Glomerular endothelial cell (primary cell): ENCODE measurements at regions not wholly inside any gene's neighbourhood (a gene's known extent, or its start where the extent isn't known, plus 50 kb on each side); places are given as distances from the start of the nearest gene placed in this dataset.
"Not testable (repeated sequence)": the region's sequence is repeated elsewhere in the genome, so short reads cannot be mapped to it uniquely, and the experiment has no call there.

Experiments
- DNase-seq: peaks from one replicate; pipeline ENCODE4 v3.0.0-alpha.2; 2011; ENCODE audit warnings: low read depth, low spot score; ENCODE audit errors: extremely low read depth

DNA sequence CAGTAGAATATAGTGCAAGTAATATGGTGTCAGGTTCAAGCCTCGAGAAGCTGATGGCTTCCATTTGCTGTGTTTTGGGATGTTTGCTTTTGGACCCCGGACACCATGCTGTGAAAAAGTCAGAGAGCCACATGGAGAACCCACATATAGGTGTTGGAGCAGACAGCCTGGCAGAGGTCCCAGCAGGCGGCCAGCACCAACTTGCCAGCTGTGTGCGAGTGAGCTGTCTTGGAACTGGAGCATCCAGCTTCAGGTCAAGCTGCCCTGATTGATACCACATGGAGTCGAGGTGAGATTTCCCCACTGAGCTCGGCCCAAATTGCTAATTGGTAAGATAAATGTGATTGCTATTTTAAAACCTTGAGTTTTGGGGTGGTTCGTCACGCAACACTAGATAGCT, 185.7 kb upstream of the TBL1XR1 start:
- DNase-seq: no peak

DNA sequence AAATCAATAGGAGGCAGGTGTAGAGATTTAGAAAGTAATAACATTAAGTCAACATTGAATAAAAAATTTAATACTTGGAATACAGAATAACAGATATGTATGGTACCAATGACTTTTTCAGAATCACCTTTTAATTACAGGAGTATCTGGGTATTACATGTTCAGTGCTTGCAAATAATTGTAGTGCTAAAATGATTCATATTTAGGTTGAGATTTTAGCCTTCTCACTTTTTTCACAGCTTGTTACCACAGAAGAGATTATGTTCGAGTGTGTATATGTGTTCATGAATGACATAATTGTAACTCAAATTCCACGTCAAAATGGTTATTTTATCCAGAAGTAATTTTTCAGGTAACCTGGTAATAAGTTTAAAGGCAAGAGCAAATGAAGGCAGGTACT, 187.9 kb upstream of the TBL1XR1 start:
- no peak for DNase-seq

DNA sequence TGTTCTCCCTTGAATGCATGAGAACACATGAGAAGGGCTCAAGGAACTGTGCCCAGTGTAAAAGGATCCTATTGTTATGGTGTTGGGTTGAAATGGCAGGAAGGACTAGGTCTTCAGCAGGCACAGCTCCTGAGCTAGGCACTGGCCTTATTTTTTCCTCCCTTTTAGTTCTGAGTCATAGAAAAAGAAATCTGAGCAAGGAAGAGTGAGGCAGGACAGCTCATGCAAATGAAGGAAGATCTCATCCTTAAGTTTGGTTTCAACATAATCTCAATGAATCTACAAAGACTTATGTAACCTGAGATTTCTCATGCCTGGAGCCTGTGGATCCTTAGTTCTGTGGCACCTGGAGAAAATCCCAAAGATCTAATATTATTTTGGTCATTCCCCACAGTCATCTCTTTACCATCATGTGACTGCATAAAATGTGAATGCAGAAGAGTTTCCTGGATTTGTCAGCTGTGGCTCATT, 188.6 kb upstream of the TBL1XR1 start:
- DNase-seq: no peak

DNA sequence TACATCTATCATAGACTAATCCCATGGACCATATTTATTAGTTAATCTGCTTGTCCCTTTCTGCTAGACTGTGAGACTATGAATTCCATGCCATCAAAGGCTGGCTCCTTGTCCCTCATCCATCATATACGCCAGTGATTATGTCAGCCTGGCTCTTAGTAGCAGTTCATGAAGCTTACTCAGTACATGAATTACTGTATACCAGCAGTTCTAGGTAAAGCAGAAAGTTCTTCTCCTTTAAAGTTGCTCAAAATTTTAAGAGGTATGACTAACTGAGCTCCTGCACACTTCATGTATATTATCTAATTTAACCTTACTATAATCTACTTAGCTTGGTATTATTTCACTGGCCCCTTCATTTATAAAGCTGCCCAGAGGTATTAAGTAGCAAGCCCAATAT, 190.9 kb upstream of the TBL1XR1 start:
- no peak for DNase-seq

DNA sequence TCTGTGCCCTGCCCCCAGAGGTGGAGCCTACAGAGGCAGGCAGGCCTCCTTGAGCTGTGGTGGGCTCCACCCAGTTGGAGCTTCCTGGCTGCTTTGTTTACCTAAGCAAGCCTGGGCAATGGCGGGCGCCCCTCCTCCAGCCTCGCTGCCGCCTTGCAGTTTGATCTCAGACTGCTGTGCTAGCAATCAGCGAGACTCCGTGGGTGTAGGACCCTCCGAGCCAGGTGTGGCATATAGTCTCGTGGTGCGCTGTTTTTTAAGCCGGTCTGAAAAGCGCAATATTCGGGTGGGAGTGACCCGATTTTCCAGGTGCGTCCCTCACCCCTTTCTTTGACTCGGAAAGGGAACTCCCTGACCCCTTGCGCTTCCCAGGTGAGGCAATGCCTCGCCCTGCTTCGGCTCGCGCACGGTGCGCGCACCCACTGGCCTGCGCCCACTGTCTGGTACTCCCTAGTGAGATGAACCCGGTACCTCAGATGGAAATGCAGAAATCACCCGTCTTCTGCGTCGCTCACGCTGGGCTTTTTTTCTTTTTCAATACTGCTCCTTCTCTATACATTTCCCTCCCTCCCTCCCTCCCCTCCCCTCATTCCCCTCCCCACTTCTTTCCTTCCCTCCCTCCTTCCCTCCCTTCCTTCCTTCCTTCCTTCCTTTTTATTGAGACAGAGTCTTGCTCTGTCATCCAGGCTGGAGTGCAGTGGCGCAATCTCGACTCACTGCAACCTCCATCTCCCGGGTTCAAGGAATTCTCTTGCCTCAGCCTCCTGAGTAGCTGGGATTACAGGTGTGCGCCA, 197.1 kb upstream of the TBL1XR1 start:
- DNase-seq: not testable (repeated sequence)

DNA sequence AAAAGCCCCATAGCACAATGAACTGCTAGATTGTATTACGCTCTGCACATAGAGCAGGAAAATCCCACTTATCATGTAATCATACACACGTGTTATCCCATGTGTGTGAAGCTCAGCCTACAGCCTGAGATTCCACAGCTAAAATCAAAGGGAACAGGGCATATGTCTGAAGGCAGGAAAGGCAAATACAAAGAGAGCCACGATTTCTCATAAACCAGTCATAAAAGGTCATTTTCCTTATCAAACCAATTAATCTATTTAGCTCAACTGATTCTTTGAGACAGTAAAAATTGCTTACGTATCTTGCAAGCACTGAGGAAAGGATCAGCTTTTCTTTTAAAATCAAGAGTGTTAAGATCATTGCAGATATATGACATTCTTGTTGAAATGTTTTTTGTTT, 199.5 kb upstream of the TBL1XR1 start:
- no peak for DNase-seq

DNA sequence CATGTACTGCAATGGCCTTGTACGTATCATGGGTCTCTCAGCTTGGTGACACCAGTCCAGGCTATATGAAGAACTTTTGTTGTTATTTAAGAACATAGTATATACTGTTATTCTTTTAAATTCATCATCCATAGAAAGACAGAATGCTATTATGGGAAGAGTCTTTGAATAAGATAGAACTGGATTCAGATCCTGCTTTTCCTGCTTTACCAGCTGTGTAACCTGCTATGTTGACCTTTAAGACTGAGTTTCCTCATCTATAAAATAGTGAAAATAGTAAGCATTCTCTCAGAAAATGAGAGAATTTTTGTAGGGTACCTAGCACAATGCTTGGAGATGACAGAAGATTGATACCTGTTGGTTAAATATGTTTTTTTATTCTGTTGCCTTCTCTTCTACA, 204.1 kb upstream of the TBL1XR1 start:
- DNase-seq: no peak

DNA sequence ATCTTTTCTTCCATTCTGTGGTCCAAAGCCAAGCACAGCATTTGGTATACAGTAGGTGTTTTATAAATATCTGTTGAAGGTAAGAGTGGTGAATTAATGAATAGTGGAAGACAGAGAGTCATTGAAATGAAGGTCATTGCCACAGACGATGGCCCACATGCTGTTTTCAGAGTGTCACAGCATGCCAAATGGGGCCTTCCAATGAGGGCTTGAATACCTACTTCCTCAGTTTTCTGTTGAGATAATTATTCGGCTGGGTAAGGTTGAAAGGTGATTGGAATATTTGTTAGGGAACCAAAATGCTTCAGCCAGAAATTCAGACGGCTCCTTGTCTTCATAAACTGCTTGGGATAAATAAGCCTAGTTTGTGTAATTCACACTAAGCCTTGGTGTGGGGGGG, 205.3 kb upstream of the TBL1XR1 start:
- no peak for DNase-seq

DNA sequence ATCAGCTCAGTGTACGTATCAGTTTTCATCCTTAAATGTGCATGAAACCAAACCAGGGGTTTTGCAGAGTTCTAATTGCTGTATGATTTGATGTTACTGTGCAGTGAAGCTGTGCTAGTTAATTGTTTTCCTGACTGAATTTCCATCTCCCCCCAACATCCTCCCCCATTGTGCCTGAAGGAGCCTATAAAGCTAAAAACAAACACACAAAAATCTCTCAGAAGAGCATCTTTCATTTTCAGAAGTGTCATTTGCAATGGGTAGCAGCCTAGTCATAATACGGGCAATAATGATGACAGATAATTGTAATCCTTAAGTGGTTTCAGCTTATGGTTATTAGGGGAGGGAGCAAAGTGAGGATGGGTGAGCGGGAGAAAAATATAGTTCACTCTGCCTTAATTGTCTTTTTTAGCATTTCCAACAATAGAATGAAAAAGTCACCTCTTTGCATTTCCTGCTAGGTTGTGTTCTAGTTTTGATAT, 207.9 kb upstream of the TBL1XR1 start:
- DNase-seq: no peak

DNA sequence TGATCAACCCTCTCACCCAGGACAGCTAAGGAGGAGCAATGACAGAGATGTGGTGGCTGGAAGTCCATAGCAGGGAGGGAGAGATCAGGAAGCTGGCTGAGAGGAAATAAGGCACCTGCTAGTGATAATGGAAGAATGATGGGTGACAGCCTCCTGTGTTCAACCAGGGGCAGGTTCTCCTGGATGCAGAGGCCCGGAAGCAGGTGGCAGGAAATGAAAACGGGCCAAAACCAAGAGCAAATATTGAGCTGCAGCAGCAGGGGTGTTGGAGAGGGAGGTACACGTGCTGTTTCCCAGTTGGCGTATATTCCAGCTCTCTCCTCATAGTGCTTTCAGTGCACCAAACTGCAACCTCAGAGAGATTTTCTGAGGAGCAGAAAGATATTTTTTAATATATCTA, 213.4 kb upstream of the TBL1XR1 start:
- no peak for DNase-seq

DNA sequence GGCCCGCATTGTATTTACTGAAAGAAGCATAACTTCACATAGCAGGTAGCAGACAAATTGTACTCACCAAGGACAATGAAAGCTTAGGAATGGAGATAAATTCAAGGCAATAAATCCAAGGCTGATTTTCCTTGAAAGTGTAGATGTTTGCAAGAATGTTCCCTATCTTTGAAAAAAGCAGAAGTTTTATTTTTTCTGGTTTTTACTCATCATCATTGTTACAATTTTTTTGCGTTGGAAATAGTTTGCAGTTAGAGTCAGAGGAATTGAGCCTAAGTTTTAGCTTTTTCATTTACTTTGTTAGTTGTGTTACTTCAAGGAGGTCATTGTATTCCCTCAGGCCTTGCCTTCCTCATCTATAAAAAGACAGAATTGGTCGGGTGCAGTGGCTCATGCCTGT, 213.9 kb upstream of the TBL1XR1 start:
- DNase-seq: no peak

DNA sequence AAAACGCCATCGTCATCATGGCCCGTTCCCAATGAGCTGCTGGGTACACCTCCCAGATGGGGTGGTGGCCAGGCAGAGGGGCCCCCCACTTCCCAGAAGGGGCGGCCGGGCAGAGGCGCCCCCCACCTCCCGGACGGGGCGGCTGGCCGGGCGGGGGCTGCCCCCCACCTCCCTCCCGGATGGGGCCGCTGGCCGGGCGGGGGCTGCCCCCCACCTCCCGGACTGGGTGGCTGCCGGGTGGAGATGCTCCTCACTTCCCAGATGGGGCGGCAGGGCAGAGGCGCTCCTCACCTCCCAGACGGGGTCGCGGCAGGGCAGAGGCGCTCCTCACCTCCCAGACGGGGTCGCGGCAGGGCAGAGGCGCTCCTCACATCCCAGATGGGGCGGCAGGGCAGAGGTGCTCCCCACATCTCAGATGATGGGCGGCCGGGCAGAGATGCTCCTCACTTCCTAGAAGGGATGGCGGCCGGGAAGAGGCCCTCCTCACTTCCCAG, 215.4 kb upstream of the TBL1XR1 start:
- DNase-seq: not testable (repeated sequence)

DNA sequence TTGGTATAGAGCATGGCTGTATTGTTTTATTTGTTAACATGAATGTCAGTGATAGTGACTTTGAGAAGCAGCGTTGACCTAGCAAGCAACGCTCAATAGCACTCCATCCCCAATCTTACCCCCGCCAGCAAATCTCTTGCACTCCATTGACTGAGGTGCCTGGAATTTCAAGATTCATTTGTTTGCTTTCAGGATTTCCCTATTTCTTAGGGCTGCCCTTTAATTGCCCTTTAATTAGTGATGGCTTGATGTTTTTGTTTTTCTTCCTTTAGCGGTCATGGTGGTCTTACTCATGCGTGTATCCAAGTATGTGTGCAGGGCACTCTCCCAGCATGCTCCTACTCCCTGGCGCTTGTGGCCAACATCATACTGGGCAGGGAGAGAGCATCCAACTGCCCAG, 216.8 kb upstream of the TBL1XR1 start:
- DNase-seq: no peak

DNA sequence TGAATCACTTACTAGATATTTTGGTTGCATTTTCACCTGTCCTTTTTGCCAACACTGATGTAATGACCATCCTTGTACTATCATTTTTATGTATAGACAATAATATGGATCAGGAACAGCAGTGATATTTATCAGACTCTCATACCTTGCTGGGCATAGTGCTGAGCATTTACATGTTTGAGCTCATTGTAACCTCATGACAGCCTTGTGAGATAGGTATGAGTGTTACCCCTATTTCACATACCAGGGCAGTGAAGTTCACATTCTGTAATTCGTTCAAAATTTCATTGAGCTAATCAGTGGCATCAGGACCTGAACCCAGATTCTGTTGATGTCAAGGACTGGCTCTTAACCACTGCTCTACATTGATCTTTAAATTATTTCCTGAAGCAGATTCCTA, 221.5 kb upstream of the TBL1XR1 start:
- DNase-seq: no peak

DNA sequence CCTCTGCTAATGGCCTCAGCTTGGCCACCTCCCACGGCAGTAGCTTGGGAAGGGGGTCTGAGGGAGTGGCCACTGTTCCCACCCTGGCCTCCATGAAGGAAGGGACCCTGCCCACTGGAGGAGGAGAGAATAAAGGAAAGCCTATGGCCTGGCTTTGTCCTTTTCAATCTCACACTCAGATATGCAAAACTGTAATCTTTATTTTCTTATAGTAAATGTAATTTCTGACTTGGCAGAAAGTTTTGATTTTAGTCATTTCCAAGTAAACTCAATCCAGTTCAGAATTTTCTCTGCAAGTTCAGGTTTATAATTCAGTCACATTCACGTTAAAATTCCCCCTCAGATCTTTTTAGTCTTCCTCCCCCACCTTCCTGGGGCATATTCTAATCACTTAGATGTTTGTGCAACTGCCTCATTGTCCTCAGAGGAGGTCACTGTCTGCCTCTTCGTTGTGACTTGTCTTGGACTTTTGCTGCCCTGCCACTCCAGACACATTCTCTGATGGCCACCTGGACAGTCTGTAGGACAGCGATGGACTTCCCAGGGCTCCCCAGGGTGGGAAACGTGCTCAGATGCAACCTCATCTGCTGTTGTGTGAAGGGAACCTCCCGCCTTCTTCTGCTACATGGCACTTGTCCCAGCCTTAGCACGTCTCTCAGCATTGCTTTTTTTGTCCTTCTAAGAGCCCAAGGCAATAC, 222.8 kb upstream of the TBL1XR1 start:
- DNase-seq: no peak

DNA sequence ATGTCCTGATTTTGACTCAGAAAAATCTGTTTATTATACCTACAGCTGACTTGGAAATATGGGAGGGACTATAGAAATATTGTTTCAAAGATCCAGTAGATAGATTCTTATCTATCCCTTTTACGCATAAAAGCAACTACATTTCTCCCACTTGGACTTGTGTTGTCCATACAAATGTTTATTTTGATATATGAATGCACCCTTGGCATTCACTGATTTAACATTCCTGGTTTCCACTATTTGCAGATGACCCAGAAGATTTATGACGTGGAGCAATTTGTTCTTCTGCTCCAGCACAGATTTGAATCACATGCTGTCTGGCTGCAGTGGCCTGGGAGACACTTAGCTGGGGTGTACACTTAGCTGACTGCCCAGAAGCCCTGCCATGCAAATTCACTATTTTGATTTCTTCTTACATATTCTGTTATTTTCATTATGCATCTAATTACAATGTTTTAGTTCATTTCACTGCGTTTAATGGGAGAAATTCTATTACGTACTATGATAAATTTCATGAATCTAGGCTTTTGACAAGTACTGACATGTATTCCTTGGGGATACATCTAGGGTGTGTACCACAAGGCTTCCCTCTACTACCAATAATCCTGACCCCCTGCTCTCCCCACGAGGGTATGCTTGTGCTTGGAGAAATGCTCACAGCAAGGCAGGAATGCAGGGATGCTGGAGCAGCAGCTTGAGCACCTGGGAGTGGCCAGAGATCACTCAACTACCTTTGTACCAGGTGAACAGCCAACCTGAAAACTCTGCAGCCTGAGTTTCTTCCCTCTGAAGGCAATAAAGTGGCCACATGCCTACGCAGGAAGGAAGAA, 223.6 kb upstream of the TBL1XR1 start:
- no peak for DNase-seq

DNA sequence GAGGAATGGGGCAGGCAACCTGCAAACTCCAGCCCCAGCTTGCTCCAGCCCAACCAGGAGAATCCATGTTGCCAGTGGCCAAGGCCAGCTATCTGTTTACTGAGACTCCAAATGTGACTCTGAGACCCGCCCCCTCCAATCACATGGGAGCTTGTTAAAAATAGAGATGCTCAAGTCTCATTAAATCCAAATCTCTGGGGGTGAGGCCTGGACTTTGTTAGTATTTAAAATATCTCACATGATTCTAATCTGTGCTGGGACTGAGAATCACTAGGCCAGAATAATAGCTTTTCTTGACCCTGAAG, 224.2 kb upstream of the TBL1XR1 start:
- DNase-seq: no peak

DNA sequence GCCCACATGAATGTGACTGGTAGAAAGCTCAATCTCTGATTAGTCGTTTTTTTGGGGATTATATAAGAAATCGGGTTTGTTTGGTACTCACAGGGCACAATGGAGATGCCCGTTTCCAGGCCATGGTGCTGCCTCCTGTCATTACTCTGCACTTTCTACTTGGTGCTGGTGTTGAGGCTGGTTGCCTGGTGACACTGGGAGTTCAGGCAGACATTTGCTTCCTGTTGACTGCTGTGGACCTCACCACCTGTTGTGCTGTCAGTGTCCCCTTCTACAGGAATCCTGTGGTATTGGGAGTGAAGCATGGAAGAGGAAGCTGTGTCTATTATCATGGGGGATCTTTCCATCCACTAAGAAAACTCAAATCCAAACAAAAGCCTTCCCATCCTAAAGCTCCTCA, 227.2 kb upstream of the TBL1XR1 start:
- no peak for DNase-seq

DNA sequence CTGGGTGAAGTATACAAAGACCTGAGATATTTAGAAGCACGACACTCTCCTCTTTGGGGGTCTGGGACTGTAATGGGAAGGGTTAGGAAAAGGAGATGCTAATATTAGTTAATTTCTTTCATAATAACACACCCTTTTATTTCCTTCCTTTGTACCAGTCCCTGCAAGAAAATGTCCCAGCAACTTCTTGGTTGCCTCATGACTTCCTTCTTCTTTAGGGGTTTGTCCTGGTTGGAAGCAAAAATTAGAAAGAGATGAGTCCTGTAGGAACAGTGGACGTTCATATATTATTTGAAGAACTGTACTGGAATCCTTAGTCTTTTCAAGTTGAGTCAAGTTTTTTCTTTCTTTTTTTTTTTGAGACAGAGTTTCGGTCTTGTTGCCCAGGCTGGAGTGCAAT, 227.8 kb upstream of the TBL1XR1 start:
- no peak for DNase-seq

DNA sequence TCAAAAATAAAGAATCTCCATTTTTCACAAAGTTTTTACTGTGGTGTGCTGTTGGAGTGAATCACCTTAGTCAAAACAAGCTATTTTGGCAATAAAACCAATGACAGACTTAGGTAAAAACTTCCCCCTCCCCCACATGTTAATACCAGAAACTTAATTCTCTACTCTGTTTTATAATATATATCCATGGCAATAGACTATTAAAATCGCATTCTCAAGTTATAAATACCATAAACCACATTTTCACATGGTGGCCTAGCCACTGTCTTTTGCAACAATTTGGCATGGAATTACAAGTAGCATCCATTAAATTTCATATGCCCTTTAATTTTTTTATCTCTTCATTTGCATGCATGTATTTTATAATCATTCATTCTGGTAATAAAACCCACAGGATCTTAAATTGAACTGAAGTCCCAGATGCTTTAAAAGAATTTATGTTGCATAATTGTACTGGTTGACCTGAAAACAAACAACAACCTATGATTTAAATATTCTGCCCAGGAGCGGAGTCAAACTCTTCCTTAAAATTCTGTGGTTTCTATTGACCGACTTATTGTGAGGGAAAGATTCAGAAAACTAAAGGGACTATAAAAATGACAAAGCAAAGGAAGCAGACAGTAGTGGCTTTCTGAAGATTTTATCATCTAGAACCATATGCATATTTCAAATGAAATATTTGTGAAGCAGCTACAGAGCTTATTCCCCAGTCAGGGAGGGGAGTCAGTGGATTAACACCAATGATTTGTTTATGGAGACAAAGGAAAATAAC, 229.0 kb upstream of the TBL1XR1 start:
- no peak for DNase-seq
